Stimulated activated naive CD4-positive, alpha-beta T cell treated with Interleukin-2 at 50 U/mL for 16 hours (primary cell): ENCODE measurements at regions not wholly inside any gene's neighbourhood (a gene's known extent, or its start where the extent isn't known, plus 50 kb on each side); places are given as distances from the start of the nearest gene placed in this dataset.

Experiments used
- DNase-seq: peaks from one replicate; lab custom pipeline; 2025; lab: John Stamatoyannopoulos, UW

- no peak for DNase-seq
Observed at GRCh38 chr17:6325051-6325450, 109.9 kb downstream of the AIPL1 start.

GRCh38 chr17:6323626-6324356 is 111.1 kb downstream of the AIPL1 start:
- DNase-seq = no peak

- DNase-seq = no peak
Observed at GRCh38 chr17:6322316-6322715, 112.6 kb downstream of the AIPL1 start.

GRCh38 chr17:6314311-6314710 is 120.6 kb downstream of the AIPL1 start:
- DNase-seq = no peak

- DNase-seq = no peak
Observed at GRCh38 chr17:6313835-6314234, 121.1 kb downstream of the AIPL1 start.

- DNase-seq = no peak
Observed at GRCh38 chr17:6306820-6307219, 128.1 kb downstream of the AIPL1 start.

GRCh38 chr17:6305613-6306360 is 129.1 kb downstream of the AIPL1 start:
- DNase-seq = no peak

GRCh38 chr17:6304894-6305612 is 129.9 kb downstream of the AIPL1 start:
- DNase-seq = no peak

GRCh38 chr17:6303664-6304063 is 131.3 kb downstream of the AIPL1 start:
- DNase-seq = no peak

GRCh38 chr17:6299275-6299674 is 135.6 kb downstream of the AIPL1 start:
- no peak for DNase-seq

- no peak for DNase-seq
Observed at GRCh38 chr17:6297960-6298359, 137.0 kb downstream of the AIPL1 start.

- DNase-seq = no peak
Observed at GRCh38 chr17:6297119-6297518, 137.8 kb downstream of the AIPL1 start.

GRCh38 chr17:6290488-6291196 is 144.3 kb downstream of the AIPL1 start:
- DNase-seq = no peak

- DNase-seq = no peak
Observed at GRCh38 chr17:6286233-6286632, 148.7 kb downstream of the AIPL1 start.

- no peak for DNase-seq
Observed at GRCh38 chr17:6285486-6285885, 149.4 kb downstream of the AIPL1 start.

GRCh38 chr17:6279659-6280058 is 155.3 kb downstream of the AIPL1 start:
- DNase-seq = no peak

GRCh38 chr17:6278376-6278775 is 156.5 kb downstream of the AIPL1 start:
- no peak for DNase-seq

- DNase-seq = no peak
Observed at GRCh38 chr17:6276711-6277110, 158.2 kb downstream of the AIPL1 start.

GRCh38 chr17:6274310-6274709 is 160.6 kb downstream of the AIPL1 start:
- DNase-seq = no peak

- DNase-seq = peak; percentile 0
Observed at GRCh38 chr17:6269478-6269877, 165.4 kb downstream of the AIPL1 start.

- DNase-seq = no peak
Observed at GRCh38 chr17:6261466-6261865, 173.5 kb downstream of the AIPL1 start.

GRCh38 chr17:6259899-6260298 is 175.0 kb downstream of the AIPL1 start:
- no peak for DNase-seq
